GM23338 (cell line): ENCODE measurements at regions not wholly inside any gene's neighbourhood (a gene's known extent, or its start where the extent isn't known, plus 50 kb on each side); places are given as distances from the start of the nearest gene placed in this dataset.

Experiments
- ATAC-seq: fragments of 200-7000 bp; cut with Tn5 transposase; 3 replicates; pipeline ENCODE4 v1.9.1; 2020
- DNase-seq: peaks from one replicate; pipeline ENCODE4 v3.0.0-alpha.2; 2015; ENCODE audit warnings: low spot score
- H2AFZ ChIP-seq: fragments of 200-600 bp; sonication (generic); 2 replicates; pipeline ENCODE4 v1.8.0; 2016; ENCODE audit warnings: antibody characterized with exemption, mild to moderate bottlenecking, moderate library complexity
- H3F3A ChIP-seq: fragments of 200-600 bp; sonication (generic); replicated peaks from 2 replicates; pipeline ENCODE4 v1.8.0; 2017; ENCODE audit warnings: antibody characterized with exemption, mixed run types, low read depth
- H3K27ac ChIP-seq: fragments of 200-600 bp; sonication (generic); 2 replicates; pipeline ENCODE4 v1.6.1; 2016; ENCODE audit warnings: low read depth
- H3K27me3 ChIP-seq: fragments of 200-600 bp; sonication (generic); 2 replicates; pipeline ENCODE4 v1.8.0; 2016; ENCODE audit warnings: mild to moderate bottlenecking, mixed run types, moderate library complexity; ENCODE audit not compliant: insufficient read depth
- H3K36me3 ChIP-seq: fragments of 200-600 bp; sonication (generic); 2 replicates; pipeline ENCODE4 v1.8.0; 2016; ENCODE audit warnings: mild to moderate bottlenecking; ENCODE audit not compliant: insufficient read depth
- H3K4me1 ChIP-seq: fragments of 200-600 bp; sonication (generic); 2 replicates; pipeline ENCODE4 v1.8.0; 2016; ENCODE audit warnings: mild to moderate bottlenecking, moderate library complexity; ENCODE audit not compliant: insufficient read depth
- H3K4me2 ChIP-seq: fragments of 200-600 bp; sonication (generic); 2 replicates; pipeline ENCODE4 v1.7.1; 2017; ENCODE audit warnings: mixed run types
- H3K4me3 ChIP-seq: fragments of 200-600 bp; sonication (generic); 2 replicates; pipeline ENCODE4 v1.6.1; 2016; ENCODE audit warnings: mixed run types
- H3K79me2 ChIP-seq: fragments of 200-600 bp; sonication (generic); replicated peaks from 2 replicates; pipeline ENCODE4 v1.8.0; 2017; ENCODE audit warnings: mild to moderate bottlenecking; ENCODE audit not compliant: insufficient read depth
- H3K9me2 ChIP-seq: fragments of 200-600 bp; sonication (generic); 2 replicates; pipeline ENCODE4 v1.8.0; 2017; ENCODE audit not compliant: insufficient read depth
- H4K20me1 ChIP-seq: fragments of 200-600 bp; sonication (generic); replicated peaks from 2 replicates; pipeline ENCODE4 v1.8.0; 2017; ENCODE audit warnings: mild to moderate bottlenecking; ENCODE audit not compliant: insufficient read depth
- H3K27ac Mint-ChIP-seq: 2 replicates; pipeline ENCODE4 v1.8.0; 2020; ENCODE audit warnings: inconsistent platforms, mild to moderate bottlenecking, moderate library complexity, mixed read lengths
- H3K27me3 Mint-ChIP-seq: 3 replicates; pipeline ENCODE4 v1.8.0; 2022; ENCODE audit warnings: low read depth, mild to moderate bottlenecking, moderate library complexity, mixed read lengths, inconsistent platforms; ENCODE audit not compliant: insufficient read depth, poor library complexity
- H3K36me3 Mint-ChIP-seq: 3 replicates; pipeline ENCODE4 v1.8.0; 2021; ENCODE audit warnings: low read depth, mild to moderate bottlenecking, inconsistent platforms, moderate library complexity, mixed read lengths
- H3K4me1 Mint-ChIP-seq: 3 replicates; pipeline ENCODE4 v1.8.0; 2020; ENCODE audit warnings: mild to moderate bottlenecking, inconsistent platforms, mixed read lengths
- H3K4me3 Mint-ChIP-seq: 3 replicates; pipeline ENCODE4 v1.8.0; 2021; ENCODE audit warnings: moderate library complexity, mild to moderate bottlenecking, inconsistent platforms, mixed read lengths
- H3K9me3 Mint-ChIP-seq: 3 replicates; pipeline ENCODE4 v1.8.0; 2020; ENCODE audit warnings: moderate library complexity, mild to moderate bottlenecking, inconsistent platforms, mixed read lengths
- CREB1 ChIP-seq: fragments of 250-450 bp; sonication (Bioruptor Pico); IDR thresholded peaks from 2 replicates; pipeline ENCODE4 v1.5.0; 2020; ENCODE audit warnings: low read depth, mild to moderate bottlenecking, moderate library complexity
- CTCF ChIP-seq, 2 experiments: fragments of 200-600 bp in 1 of 2; sonication (generic) in 1 of 2; conservative IDR thresholded peaks; 2 replicates each; pipeline versions ENCODE4 v1.5.1 to v1.6.1; 2016 to 2017; ENCODE audit warnings: antibody characterized with exemption in 2 of 2, low read depth in 2 of 2, mild to moderate bottlenecking in 2 of 2, moderate library complexity in 1 of 2
- ETS1 ChIP-seq: IDR thresholded peaks from 2 replicates; pipeline ENCODE4 v1.6.1; 2016; ENCODE audit warnings: antibody characterized with exemption
- EZH2 ChIP-seq: fragments of 200-600 bp; sonication (generic); IDR thresholded peaks from one replicate; pipeline ENCODE4 v1.8.0; 2017; ENCODE audit warnings: antibody characterized with exemption, mild to moderate bottlenecking, low read depth; ENCODE audit not compliant: unreplicated experiment
- EZH2phosphoT487 ChIP-seq: fragments of 200-600 bp; sonication (generic); IDR thresholded peaks from one replicate; pipeline ENCODE4 v1.8.1; 2018; ENCODE audit warnings: antibody characterized with exemption; ENCODE audit not compliant: unreplicated experiment
- JUNB ChIP-seq: IDR thresholded peaks from one replicate; pipeline ENCODE4 v1.6.1; 2016; ENCODE audit warnings: antibody characterized with exemption; ENCODE audit not compliant: unreplicated experiment
- NANOG ChIP-seq: IDR thresholded peaks from 2 replicates; pipeline ENCODE4 v1.6.1; 2016; ENCODE audit warnings: antibody characterized with exemption, borderline replicate concordance
- POLR2AphosphoS5 ChIP-seq: IDR thresholded peaks from 2 replicates; pipeline ENCODE4 v1.6.1; 2016; ENCODE audit warnings: antibody characterized with exemption, low read depth
- STAT1 ChIP-seq: IDR thresholded peaks from one replicate; pipeline ENCODE4 v1.6.1; 2016; ENCODE audit warnings: antibody characterized with exemption; ENCODE audit not compliant: unreplicated experiment
- ZNF114 ChIP-seq: fragments of 250-450 bp; sonication (Bioruptor Pico); IDR thresholded peaks from 2 replicates; pipeline ENCODE4 v1.5.0; 2020; ENCODE audit warnings: mild to moderate bottlenecking, moderate library complexity
- ZNF331 ChIP-seq: fragments of 250-450 bp; sonication (Bioruptor Pico); IDR thresholded peaks from 2 replicates; pipeline ENCODE4 v1.5.0; 2020; ENCODE audit warnings: low read depth, mild to moderate bottlenecking, moderate library complexity
- ZNF462 ChIP-seq: fragments of 250-450 bp; sonication (Bioruptor Pico); IDR thresholded peaks from 2 replicates; pipeline ENCODE4 v1.5.0; 2020; ENCODE audit warnings: mild to moderate bottlenecking, moderate library complexity
- TF ChIP-seq, protein P1 (sequence below): IDR thresholded peaks from one replicate; pipeline ENCODE4 v1.6.1; 2018; ENCODE audit warnings: antibody characterized with exemption; ENCODE audit not compliant: unreplicated experiment

GRCh38 chr3:23046536-23046935, 156.6 kb upstream of the UBE2E2 start:
- H3K79me2 ChIP-seq: no peaks in the 10 kb centered on the region
- H3K4me3 ChIP-seq: no peak overlapping the region
- H3K27ac ChIP-seq: no peak overlapping the region
- no peak overlapping the region for H3K4me3 Mint-ChIP-seq
- ATAC-seq: no peak
- peaks cover 3% of the 10 kb centered on the region; the same call in 1 of the 2 replicates for H3K9me2 ChIP-seq
- H4K20me1 ChIP-seq: no peaks in the 10 kb centered on the region
- no peaks in the 10 kb centered on the region for H3K27me3 ChIP-seq
- H3K27ac Mint-ChIP-seq: no peak overlapping the region
- no peaks in the 10 kb centered on the region for H3F3A ChIP-seq
- H3K4me1 ChIP-seq: no peaks in the 10 kb centered on the region
- H3K4me1 Mint-ChIP-seq: no peaks in the 10 kb centered on the region; the same call in 2 of the 3 replicates
- H3K36me3 ChIP-seq: no peaks in the 10 kb centered on the region
- no peaks in the 10 kb centered on the region for H3K27me3 Mint-ChIP-seq
- no peak overlapping the region for H3K4me2 ChIP-seq
- H3K36me3 Mint-ChIP-seq: peaks cover 30% of the 10 kb centered on the region
- H3K9me3 Mint-ChIP-seq: peaks cover 29% of the 10 kb centered on the region
- TF ChIP-seq NANOG (no peak), POLR2AphosphoS5 (no peak), EZH2 (no peak), ETS1 (no peak), ZNF114 (no peak), ZNF331 (CRISPR knock-in tag) (no peak), JUNB (no peak), ZNF462 (CRISPR knock-in tag) (no peak), STAT1 (no peak), CTCF (conservative IDR thresholded peaks at IDR 0.05; ENCODE audit: low read depth in 2 of 2) (no peak), CREB1 (CRISPR knock-in tag) (no peak), EZH2phosphoT487 (no peak)
- TF ChIP-seq, protein P1, sequence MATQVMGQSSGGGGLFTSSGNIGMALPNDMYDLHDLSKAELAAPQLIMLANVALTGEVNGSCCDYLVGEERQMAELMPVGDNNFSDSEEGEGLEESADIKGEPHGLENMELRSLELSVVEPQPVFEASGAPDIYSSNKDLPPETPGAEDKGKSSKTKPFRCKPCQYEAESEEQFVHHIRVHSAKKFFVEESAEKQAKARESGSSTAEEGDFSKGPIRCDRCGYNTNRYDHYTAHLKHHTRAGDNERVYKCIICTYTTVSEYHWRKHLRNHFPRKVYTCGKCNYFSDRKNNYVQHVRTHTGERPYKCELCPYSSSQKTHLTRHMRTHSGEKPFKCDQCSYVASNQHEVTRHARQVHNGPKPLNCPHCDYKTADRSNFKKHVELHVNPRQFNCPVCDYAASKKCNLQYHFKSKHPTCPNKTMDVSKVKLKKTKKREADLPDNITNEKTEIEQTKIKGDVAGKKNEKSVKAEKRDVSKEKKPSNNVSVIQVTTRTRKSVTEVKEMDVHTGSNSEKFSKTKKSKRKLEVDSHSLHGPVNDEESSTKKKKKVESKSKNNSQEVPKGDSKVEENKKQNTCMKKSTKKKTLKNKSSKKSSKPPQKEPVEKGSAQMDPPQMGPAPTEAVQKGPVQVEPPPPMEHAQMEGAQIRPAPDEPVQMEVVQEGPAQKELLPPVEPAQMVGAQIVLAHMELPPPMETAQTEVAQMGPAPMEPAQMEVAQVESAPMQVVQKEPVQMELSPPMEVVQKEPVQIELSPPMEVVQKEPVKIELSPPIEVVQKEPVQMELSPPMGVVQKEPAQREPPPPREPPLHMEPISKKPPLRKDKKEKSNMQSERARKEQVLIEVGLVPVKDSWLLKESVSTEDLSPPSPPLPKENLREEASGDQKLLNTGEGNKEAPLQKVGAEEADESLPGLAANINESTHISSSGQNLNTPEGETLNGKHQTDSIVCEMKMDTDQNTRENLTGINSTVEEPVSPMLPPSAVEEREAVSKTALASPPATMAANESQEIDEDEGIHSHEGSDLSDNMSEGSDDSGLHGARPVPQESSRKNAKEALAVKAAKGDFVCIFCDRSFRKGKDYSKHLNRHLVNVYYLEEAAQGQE: no peak
- DNase-seq: no peak
- no peak overlapping the region for H2AFZ ChIP-seq
